NCI-H2107 treated with DMSO at 0.1 percent for 48 hours (cell line): ENCODE measurements at regions not wholly inside any gene's neighbourhood (a gene's known extent, or its start where the extent isn't known, plus 50 kb on each side); places are given as distances from the start of the nearest gene placed in this dataset.

Source experiments
- DNase-seq: peaks from one replicate; lab custom pipeline; 2025; ENCODE audit not compliant: unreplicated experiment; lab: John Stamatoyannopoulos, UW

DNA sequence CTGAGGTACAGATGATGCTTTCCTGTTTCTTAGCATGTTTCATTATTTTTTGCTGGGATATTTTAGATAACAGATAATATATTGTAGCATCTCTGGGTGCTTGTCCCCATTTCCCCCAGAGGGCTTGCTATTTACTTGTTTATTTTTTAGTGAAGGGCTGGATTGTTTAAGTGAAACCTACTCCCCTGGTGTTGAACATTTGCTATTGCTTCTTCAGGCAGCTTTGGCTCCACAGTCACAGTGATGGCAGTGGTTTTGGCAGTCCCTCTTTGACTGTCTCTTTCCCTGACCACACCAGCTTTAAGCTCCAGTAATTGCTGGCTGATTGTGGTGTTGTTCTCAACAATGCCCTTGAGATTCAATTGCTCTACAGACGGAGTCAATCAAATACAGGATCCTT lies 128.9 kb downstream of the KLF13 start:
- peak; percentile 12 for DNase-seq

DNA sequence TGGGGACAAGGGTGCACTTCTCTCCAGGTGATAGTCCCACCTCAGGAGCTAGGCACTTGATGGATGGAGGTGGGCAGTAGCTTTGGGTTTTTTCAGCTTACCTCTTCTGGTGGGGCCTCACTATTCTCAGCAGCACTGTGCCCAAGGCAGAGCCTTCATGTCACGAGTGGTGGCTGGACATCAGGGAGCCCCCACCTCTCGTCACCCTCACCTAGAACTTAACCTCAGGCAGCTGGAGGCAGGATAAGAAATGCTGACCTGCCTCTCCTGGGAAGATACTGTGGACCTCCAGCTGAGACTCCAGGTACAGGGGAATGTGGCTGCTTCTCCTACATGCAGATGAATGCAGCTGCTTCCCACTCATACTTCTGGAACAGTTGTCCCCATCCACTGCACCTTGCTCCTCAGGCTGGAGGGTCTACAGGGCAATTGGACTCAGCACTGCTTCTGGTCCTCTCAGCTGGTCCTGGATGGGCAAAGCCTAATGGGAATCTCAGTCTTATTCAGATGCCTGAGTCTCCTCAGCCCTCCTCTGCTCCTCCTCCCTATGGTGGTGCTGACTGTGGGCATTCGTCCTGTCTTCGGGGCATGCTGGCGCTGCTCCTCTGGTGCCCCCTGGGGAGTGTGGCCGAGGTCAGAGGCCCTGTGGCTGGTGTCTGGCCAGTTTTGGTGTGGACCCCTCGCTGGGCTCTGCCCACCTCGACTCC lies 129.9 kb downstream of the KLF13 start:
- DNase-seq: no peak

DNA sequence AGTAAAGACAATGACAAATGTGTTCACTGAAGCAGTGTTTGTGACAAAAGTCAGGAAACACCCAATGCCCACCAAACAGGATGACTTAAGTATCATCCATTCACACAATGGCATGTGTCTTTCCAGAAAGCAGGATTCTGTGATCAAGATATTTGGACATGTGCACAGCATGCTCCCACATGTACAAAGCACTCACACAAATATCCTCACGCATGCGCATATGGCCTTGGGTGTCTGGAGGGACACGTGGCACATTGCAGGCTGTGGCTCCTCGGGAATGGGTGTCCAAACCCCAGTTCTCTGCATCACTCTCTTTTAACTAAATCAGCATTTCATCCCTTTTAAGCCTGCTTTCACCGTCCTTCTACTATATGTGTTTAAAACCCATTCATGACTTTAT lies 130.5 kb downstream of the KLF13 start:
- no peak for DNase-seq

DNA sequence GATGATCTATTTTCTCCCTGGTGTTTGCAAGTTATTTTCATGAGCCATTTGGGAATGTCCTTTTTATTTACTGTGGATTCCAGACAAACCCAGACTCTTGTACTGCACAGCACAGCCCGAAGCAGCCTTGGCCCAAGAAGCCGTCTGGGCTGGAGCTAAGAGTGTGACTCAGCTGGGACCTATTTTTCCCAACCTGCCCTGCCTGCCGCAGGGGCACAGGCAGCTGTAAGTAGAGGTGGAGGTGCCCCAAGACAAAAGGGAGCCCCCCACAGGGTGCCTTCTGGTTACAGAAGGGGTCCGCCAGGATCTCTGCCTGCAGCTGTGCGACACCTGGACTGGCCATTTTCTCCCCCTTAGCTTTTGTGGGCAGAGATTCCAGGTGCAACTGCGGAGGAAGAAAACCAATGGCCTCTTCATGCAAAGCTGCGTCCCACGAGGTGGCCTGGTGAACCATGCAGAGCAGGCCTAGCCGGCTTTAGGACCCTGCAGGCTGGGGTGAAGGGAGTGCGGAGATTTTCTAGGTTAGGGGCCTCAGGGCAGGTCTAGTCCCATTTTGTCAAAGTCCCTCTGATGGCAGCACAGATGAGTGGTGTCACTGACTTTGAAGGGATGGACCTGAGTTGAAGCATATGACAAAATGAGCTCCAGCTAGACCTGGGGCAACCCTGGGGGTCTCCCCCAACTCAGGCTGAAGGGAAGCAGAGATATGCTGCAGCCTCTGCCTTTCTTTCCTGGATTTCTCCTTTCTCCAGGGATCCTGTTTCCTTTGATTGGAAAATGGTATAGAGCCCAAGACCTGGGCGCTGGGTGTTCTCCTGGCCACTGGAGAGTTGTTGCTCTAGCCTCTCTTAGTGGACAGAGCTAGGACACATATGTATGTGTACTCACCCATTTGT lies 131.2 kb downstream of the KLF13 start:
- DNase-seq: no peak

DNA sequence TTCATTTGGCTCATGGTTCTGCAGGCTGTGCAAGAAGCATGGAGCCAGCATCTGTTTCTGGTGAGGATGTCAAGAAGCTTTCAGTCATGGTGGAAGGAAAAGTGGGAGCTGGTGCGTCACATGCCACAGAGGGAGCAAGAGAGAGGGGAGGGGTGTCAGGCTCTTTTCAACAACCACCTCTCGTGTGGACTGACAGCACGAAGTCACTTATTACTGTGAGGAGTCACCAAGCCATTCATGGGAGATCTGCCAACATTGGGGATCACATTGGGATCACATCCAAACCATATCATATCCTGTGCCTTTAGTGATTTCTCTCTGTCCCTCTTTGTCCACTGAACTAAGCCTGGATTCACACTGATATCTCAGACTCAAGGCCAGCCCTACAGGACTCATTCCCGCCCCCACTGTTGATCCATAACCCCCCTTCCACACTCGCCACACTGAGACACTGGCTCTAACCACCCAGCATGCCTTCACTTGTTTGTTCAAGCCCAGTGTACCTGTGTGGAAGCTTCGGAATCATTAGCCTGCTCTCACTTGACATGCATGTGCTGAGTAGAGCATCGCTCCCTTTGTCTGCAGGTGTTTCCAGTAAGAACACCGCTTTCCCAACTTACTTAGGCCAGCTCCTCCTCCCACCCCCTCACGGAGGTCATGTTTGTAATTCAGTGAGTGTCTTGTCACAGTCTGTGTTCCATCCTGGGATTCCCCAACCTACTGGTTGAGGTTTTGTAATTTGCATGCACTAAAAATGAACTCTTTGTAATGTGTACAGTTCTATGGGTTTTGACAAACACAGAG lies 132.2 kb downstream of the KLF13 start:
- DNase-seq: no peak

DNA sequence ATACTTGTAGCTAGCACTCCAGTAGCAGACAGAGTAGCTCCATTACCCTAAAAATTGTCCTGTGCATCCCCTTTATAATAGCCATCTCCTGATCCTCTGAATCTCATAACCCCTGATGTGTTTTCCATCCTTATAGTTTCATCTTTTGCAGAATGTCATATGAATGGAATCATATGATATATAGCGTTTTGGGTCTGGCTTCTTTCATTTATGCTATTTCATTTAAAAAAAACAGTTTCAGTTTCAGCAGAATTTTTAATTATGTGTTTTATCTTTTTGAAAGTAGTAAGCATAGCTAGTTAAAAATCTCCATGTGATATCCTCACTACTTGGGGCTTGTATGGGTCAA lies 132.7 kb downstream of the KLF13 start:
- no peak for DNase-seq

DNA sequence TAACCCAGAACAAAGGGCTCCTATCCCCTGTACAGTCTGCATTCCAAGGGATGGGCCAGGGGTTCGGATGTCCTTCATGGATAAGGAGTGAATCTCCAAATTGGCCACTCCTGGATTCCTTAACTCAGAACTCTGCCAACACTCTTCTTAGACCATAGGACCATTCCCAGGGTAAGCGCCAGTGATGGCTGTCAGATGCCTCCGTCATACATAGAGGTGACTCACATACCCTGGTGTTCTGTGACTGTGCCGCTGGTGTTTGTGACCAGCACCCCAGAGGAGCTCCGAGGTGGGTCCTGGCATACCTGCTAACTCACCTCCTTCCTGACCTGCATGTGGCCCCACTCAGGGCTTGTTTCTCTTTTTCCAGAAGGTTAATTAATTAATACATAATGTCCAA lies 134.7 kb downstream of the KLF13 start:
- no peak for DNase-seq

DNA sequence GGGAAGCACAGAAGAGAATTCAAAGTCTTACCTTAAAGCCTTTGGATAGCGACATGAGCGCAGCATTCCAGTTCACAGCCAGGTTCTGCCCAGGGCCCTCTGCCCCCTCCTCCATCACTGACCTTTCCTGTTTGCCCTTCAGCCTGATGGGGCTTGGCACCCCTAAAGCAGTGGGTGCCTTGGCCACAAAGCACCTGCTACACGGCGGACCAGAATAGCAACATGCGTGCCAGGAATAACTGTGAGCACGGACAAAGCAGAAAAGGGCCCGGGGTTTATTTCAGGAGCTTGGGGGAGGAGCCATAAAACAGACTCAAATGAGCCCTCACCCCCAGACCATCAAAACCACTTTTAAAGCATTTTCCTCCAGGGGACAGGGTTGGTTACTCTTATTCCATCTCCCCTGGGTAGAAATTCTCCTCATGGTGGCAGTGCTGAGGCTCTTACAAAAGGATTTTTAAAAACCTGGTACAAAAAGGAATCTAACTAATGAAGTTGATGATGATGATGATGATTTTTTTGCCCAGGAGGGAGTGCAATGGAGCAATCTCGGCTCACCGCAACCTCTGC lies 135.4 kb downstream of the KLF13 start:
- DNase-seq: no peak

DNA sequence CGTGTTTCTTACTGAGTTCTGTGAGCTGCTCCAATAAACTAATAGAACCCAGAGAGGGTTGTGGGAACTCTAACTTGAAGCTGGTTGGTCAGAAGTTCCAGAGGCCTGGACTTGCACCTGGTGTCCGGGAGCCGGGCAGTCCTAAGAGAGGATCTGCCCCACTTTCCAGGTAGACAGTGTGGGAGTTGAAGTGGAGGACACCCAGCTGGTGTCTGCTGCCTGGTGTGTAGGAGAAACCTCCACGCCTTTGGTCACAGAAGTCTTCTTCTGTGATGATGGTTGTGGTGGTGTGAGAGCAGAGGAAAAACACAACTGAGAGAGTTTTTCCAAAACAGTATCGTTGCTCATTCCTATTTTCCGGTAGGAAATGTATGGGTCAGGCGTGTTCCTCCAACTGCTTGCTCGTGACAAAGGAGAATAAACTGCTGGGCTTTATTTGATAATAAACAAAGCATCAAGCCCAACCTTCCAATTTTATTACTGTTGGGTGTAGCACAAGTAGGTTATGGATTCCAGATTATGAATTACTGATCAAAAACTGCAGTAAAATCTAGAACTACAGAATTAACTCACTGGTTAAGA lies 137.0 kb downstream of the KLF13 start:
- DNase-seq: no peak

DNA sequence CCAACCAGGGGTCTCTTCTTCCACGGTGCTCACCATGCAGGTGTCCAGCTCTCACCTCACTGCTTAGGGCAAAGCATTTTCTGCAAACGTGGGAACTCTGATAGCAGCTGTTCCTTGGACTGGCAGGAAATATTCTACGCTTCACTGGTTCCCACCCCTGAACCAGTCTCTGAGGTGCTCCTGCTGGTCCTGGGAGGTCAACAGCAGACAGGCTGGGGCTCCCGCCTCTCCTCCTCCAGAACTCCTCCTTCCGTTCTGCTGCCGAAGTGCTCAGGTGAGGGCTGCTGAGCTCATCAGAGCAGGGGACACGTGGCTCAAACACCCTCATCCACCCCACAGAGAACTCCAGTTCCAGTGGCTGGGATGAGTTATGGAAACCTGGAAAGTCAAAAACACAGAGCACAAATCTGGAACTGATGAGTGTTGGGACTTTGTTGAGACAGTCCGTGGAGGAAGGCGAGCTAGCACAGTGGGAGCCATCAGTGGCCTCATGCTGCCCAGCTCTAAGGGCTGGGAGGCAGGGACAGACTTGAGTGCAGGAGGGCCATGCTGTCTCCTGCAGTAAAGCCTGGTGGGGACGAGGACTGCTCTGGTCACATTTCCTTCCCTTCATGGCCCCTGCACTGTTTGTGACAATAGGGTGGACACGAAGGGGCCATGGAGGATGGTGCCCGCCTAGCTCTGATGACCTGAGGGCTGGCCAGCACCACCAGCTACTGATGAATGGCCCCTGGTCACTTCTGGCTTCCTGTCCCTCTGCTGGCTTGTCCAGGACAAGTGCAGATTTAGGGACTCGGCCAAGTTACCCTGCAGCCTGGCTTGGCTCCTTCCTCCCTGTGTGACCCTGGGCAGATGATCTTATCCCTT lies 137.8 kb downstream of the KLF13 start:
- no peak for DNase-seq

DNA sequence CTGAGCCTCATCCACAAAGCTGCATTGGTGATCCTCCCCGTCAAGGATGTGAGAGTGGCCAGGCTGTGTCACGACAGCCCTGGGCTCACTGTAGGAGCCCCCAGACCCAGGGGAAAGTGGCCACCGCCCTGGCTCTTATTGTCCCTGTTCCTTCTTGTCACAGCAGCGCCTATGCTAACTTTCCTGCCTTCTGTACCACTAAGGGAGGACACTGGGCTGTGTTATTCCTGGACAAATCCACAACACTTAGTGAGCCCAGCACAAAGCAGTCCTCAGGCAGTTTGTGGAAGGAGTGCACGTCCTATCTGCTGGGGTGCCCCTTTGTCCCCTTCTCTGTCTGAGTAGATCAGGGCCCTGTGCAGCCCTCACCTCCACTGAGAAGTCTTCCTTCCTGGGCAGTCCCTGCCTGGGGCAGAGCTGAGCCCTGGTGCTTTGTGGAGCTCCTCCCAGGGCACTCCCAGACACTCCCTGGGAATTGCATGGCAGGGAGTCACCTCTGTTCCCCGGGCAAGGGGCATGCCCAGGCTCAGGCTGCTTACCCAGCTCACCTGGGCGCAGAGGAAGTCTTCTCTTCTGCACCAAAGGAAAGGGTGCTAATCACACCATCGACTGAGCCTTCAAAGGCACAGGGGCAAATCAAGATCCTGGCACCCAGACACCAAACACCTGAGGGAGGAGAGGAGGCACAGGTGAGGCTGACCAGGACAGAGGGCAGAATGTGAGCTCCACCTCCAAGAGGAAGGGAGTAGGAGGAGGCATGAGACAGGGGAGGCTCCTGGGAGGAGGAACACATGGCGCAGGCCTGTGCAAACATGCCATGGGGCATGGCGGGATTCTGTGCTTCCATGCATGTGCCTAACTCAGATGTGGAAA lies 138.7 kb downstream of the KLF13 start:
- no peak for DNase-seq

DNA sequence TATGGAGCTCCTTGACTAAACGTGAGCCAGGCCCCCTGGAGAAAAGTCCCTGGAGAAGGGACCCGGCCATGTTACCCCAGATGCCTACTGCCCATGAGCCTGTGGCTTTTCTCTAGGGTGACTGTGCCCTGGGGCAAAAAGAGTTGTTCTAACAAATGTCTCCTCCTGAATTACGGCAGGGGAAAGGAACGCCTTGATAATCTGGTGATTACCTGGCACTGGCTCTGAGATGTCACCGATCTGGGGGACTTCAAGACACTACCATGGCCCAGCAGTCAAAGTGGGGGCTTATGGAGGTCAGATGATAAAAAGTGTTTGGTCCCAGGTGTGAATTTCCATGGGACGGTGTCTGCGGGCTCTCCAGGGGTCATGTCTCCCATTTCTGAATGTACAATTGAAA lies 140.7 kb downstream of the KLF13 start:
- DNase-seq: no peak

DNA sequence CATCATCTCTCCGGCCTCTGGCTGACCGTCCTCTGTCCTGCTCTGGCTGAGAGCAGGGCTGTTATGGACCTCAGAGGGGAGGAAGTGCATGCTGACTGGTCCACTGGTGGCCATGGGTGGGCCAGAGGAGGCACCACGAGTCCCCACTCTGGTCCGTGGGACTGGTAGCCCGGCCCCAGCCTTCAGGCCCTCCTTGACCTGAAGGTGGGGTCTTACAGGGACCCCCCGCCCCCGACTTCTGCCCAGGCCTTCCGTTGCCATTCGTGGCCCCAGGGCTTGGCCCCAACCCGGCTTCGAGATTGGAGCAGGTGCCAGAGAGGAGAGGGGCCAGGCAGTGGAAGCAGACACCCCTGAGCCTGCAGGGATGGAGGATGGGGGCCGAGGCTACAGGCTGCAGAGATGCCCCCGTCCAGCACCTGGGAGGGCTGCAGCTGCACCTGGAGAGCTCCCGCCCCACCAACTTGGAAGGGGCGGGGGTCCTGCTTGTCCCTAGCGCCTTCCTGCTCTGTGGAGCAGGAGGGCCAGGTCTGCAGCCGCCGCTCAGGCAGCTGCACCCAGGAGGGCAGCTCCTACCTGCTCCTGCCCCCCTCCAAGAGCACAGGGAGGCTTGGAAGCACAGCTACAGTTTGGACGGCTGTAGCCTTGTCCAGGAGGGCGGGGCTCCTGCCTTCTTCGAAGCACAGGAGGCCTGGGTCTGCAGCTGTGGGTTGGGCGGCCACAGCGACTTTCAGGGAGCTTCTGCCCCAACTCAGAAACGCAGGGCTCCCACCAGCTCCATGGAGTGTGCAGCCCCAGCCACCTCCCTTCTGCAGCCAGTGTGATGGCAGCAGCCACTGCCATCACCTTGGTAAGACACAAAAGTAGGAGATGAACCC lies 142.5 kb downstream of the KLF13 start:
- DNase-seq: no peak

DNA sequence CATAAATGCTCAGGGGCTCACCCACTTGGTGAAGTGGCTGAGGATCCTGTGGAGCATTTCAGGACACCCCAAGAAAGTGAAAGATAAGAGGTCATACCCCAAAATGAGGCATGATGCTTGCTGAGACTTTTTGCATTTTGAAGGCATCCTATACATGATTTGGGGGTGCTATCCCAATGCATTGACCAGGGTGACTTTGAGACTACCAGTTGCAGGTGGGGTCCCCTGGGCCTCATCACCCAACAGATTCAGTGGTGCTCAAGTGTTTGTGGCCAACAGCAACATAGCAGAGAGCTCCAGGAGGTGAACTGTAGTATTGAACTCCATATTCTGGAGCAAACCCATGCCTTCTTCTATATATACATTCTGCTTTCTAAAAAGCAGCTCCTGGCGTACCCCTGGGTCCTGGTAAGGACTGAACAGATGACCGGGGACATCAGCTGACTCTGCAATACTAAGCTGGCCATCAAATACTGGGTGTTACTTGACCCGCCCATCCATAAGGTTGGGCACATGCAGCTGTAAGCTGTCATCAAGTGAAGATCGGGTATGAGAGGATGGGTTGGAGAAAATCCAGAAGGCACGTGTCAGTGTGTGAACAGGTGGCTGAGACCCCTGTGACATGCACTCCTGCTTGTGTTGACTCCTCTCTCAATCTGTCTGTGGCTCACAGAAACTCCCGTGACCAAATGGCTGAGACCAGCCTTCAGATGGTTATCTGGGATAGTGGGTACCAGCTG lies 143.3 kb downstream of the KLF13 start:
- DNase-seq: no peak

DNA sequence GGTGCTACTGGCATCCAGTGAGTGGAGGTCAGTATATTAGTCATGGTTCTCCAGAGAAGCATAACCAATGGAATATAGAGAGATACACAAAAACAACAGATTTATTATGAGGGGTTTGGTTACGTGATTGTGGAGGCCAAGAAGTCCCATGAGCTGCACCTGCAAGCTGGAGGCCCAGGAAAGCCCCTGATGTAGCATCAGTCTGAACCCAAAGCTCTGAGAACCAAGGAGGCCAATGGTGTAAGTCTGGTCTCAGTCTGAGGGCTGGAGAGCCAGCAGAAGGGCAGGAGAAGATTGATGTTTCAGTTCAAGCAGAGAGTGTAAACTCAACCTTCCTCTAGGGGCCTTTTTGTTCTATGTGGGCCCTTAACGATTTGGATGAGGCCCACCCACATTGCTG lies 144.1 kb downstream of the KLF13 start:
- no peak for DNase-seq

DNA sequence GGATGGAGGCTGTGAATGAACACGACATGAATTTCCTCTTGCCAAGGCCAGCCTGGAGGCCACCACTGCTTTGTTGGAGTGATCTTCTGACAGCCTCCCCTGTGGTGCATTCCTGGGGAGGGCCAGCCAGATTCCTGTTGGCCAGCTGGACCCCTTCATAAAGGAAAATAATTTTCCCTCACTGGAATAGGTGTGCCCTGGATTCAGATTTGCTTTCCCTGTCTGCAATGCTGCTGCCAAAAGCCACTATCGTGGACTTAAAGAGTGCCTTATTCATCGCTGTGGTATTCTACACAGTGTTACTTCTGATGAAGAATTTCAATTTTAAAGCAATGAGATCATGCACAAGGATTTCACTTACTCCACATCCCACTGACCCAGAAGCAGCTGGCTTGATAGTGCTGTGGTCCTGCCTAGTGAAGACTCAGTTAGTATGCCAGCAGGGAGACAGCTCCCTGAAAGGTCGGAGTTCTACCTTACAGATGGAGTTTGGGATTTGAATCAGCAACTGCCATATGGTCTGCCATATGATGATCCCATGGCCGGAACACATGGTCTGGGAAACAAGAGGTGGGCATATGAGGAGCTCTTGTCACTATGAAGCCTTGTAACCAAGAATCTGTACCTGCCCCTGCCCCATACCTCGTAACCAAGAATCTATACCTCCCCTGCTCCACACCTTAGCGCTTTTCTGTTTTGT lies 145.2 kb downstream of the KLF13 start:
- no peak for DNase-seq
